Parathyroid adenoma (tissue), 2 donors: ENCODE measurements at regions not wholly inside any gene's neighbourhood (a gene's known extent, or its start where the extent isn't known, plus 50 kb on each side); places are given as distances from the start of the nearest gene placed in this dataset.

ENCODE experiments used
- H2AFZ ChIP-seq: fragments of 300-600 bp; sonication (generic); one replicate; pipeline ENCODE4 v1.7.0; 2017; ENCODE audit warnings: antibody characterized with exemption, mild to moderate bottlenecking
- H3K27ac ChIP-seq: fragments of 300-600 bp; sonication (generic); one replicate; pipeline ENCODE4 v1.7.0; 2017
- H3K27me3 ChIP-seq: fragments of 300-600 bp; sonication (generic); one replicate; pipeline ENCODE4 v1.7.0; 2017; ENCODE audit warnings: low read length; ENCODE audit not compliant: control insufficient read depth, insufficient read depth
- H3K36me3 ChIP-seq: fragments of 300-600 bp; sonication (generic); one replicate; pipeline ENCODE4 v1.7.0; 2017; ENCODE audit warnings: low read length; ENCODE audit not compliant: control insufficient read depth, insufficient read depth
- H3K4me1 ChIP-seq: fragments of 300-600 bp; sonication (generic); one replicate; pipeline ENCODE4 v1.7.0; 2017; ENCODE audit warnings: control low read depth
- H3K4me2 ChIP-seq: fragments of 300-600 bp; sonication (generic); one replicate; pipeline ENCODE4 v1.7.0; 2017; ENCODE audit warnings: low read length
- H3K4me3 ChIP-seq: fragments of 300-600 bp; sonication (generic); one replicate; pipeline ENCODE4 v1.7.0; 2017; ENCODE audit warnings: low read depth, low read length
- H3K79me2 ChIP-seq: fragments of 300-600 bp; sonication (generic); one replicate; pipeline ENCODE4 v1.7.0; 2017; ENCODE audit warnings: control low read depth
- H3K9ac ChIP-seq: fragments of 300-600 bp; sonication (generic); one replicate; pipeline ENCODE4 v1.7.0; 2017; ENCODE audit warnings: mild to moderate bottlenecking
- H3K9me3 ChIP-seq: fragments of 300-600 bp; sonication (generic); one replicate; pipeline ENCODE4 v1.7.0; 2017; ENCODE audit warnings: low read length; ENCODE audit not compliant: control insufficient read depth
- TF ChIP-seq, protein P1 (sequence below): fragments of 300-600 bp; sonication (generic); IDR thresholded peaks from one replicate; pipeline ENCODE4 v1.7.0; 2017; ENCODE audit warnings: antibody characterized with exemption, mild to moderate bottlenecking
- donor health status: primary hyperparathyroidism.

DNA sequence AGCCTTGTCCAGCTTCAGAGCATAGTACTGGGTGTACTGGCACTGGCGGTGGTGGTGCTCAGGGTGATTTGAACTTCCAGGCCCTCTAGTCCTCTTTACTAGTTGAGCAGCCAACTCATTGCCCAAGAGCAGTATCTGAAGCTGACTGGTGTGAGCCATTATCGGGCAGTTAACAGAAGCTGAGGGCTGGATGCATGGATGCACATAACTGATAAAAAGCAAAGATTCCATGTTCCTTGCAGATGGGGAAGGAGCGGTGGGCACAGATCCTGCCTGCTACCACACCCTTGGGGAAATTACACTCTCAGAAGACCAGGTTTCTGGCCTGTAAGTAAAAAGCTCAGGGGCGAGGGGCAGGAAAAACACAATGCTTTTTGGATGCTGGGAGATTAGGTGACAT is 499.4 kb upstream of the ARGLU1 start:
- Histone ChIP-seq H3K9me3 (no peaks in the 10 kb centered on the region), H3K4me2 (no peak overlapping the region), H3K4me1 (no peaks in the 10 kb centered on the region), H3K4me3 (no peak overlapping the region), H2AFZ (no peak overlapping the region), H3K79me2 (no peaks in the 10 kb centered on the region), H3K36me3 (no peaks in the 10 kb centered on the region), H3K27me3 (no peaks in the 10 kb centered on the region), H3K9ac (no peak overlapping the region), H3K27ac (no peak overlapping the region)
- TF ChIP-seq, protein P1, sequence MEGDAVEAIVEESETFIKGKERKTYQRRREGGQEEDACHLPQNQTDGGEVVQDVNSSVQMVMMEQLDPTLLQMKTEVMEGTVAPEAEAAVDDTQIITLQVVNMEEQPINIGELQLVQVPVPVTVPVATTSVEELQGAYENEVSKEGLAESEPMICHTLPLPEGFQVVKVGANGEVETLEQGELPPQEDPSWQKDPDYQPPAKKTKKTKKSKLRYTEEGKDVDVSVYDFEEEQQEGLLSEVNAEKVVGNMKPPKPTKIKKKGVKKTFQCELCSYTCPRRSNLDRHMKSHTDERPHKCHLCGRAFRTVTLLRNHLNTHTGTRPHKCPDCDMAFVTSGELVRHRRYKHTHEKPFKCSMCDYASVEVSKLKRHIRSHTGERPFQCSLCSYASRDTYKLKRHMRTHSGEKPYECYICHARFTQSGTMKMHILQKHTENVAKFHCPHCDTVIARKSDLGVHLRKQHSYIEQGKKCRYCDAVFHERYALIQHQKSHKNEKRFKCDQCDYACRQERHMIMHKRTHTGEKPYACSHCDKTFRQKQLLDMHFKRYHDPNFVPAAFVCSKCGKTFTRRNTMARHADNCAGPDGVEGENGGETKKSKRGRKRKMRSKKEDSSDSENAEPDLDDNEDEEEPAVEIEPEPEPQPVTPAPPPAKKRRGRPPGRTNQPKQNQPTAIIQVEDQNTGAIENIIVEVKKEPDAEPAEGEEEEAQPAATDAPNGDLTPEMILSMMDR, result no peak

DNA sequence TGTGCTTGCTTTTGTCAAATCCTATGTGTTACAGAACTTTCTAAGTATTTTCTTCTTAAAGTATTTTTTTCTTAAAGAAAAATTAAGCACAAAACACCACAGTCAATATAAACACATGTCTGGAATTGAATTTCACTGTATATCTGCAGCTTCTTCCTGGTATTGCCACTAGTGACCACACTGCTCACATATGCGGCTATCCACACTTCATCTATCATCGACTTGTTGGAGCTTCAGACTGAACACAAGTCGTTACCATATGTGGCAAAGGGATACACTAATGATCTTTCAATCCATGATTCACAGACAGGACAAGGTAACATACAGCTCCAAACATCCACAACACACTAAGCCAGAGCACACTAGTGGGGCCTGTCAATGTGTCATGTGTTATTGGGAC is 498.4 kb upstream of the ARGLU1 start:
- H3K9ac ChIP-seq, result no peak overlapping the region

GRCh38 chr13:107065036-107065435 is 497.1 kb upstream of the ARGLU1 start:
- TF ChIP-seq, protein P1, result no peak
- Histone ChIP-seq H3K79me2 (no peaks in the 10 kb centered on the region), H3K27me3 (no peaks in the 10 kb centered on the region), H3K4me3 (no peak overlapping the region), H3K36me3 (no peaks in the 10 kb centered on the region), H3K4me1 (no peaks in the 10 kb centered on the region), H3K4me2 (no peak overlapping the region), H3K9me3 (no peaks in the 10 kb centered on the region), H2AFZ (no peak overlapping the region), H3K27ac (no peak overlapping the region), H3K9ac (no peak overlapping the region)

More for the DNA sequence above, 498.4 kb upstream of the ARGLU1 start:
- no peaks in the 10 kb centered on the region for H3K9me3 ChIP-seq
- no peaks in the 10 kb centered on the region for H3K4me1 ChIP-seq
- no peak overlapping the region for H2AFZ ChIP-seq
- no peaks in the 10 kb centered on the region for H3K36me3 ChIP-seq
- no peaks in the 10 kb centered on the region for H3K79me2 ChIP-seq
- TF ChIP-seq, protein P1, result no peak
- no peak overlapping the region for H3K4me2 ChIP-seq
- H3K27me3 ChIP-seq, result no peaks in the 10 kb centered on the region
- H3K4me3 ChIP-seq, result no peak overlapping the region
- H3K27ac ChIP-seq, result no peak overlapping the region

DNA sequence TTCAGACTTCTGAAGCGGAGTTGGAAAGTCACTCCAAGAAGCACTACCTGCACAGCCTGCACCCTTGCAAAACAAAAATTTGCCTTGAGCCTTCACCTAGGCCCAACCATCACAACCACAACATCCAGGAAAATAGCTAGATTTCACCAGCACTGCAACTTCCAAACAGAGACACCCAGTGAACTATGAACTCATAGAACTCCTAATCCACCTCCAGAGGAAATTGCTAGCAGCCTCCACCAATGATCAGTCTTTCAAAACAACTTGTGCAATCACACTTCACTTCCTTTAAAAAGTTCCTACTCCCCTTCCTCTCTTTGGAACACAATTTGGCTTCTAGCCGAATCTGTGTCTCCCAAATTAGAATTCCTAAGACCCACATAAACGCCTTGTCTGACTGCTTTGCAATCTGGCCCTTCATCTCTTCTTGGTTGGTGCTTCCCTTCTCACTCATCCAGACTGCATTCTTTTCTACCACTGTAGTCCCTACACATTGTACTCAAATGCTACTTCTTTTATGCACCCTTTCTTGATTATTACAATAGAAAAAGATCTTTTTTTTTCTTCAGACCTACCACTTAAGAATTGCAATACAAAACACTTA is 489.2 kb upstream of the ARGLU1 start:
- no peak overlapping the region for H3K4me3 ChIP-seq
- H3K4me1 ChIP-seq, result no peaks in the 10 kb centered on the region
- no peak overlapping the region for H3K9ac ChIP-seq
- H3K36me3 ChIP-seq, result no peaks in the 10 kb centered on the region
- H2AFZ ChIP-seq, result no peak overlapping the region
- no peaks in the 10 kb centered on the region for H3K27me3 ChIP-seq
- H3K79me2 ChIP-seq, result no peaks in the 10 kb centered on the region
- TF ChIP-seq, protein P1, result no peak
- no peaks in the 10 kb centered on the region for H3K9me3 ChIP-seq
- H3K27ac ChIP-seq, result no peak overlapping the region
- no peak overlapping the region for H3K4me2 ChIP-seq
